ENCODE measurements at regions not wholly inside any gene's neighbourhood (a gene's known extent, or its start where the extent isn't known, plus 50 kb on each side); places are given as distances from the start of the nearest gene placed in this dataset.

- TF ChIP-seq SMC3 (conservative IDR thresholded peaks at IDR 0.05; ENCODE audit: poor library complexity) = no peak
- TF ChIP-seq CTCF (IDR thresholded peaks at IDR 0.05; ENCODE audit: poor library complexity, severe bottlenecking) = no peak
- no peak for TF ChIP-seq MXI1 (conservative IDR thresholded peaks at IDR 0.05; ENCODE audit: poor library complexity, severe bottlenecking)
- no peak for TF ChIP-seq TAF1 (IDR thresholded peaks at IDR 0.05; ENCODE audit: low read depth)
- TF ChIP-seq EZH2 (IDR thresholded peaks at IDR 0.05; ENCODE audit: borderline replicate concordance, insufficient read depth, low read length, poor library complexity, severe bottlenecking) = no peak
- TF ChIP-seq POLR2AphosphoS5 (IDR thresholded peaks at IDR 0.05) = no peak
- no peak for TF ChIP-seq REST (IDR thresholded peaks at IDR 0.05; ENCODE audit: borderline replicate concordance)
- TF ChIP-seq EP300 (conservative IDR thresholded peaks at IDR 0.05; ENCODE audit: poor library complexity, severe bottlenecking) = no peak
These were observed 362.6 kb downstream of the BCL11B start for GRCh38 chr14:98909251-98909944.

All from neural cell (in vitro differentiated cells).